ENCODE measurements at regions not wholly inside any gene's neighbourhood (a gene's known extent, or its start where the extent isn't known, plus 50 kb on each side); places are given as distances from the start of the nearest gene placed in this dataset.

GRCh38 chr11:133601641-133602040 is 69.3 kb upstream of the OPCML start:
- TF ChIP-seq, protein P1, sequence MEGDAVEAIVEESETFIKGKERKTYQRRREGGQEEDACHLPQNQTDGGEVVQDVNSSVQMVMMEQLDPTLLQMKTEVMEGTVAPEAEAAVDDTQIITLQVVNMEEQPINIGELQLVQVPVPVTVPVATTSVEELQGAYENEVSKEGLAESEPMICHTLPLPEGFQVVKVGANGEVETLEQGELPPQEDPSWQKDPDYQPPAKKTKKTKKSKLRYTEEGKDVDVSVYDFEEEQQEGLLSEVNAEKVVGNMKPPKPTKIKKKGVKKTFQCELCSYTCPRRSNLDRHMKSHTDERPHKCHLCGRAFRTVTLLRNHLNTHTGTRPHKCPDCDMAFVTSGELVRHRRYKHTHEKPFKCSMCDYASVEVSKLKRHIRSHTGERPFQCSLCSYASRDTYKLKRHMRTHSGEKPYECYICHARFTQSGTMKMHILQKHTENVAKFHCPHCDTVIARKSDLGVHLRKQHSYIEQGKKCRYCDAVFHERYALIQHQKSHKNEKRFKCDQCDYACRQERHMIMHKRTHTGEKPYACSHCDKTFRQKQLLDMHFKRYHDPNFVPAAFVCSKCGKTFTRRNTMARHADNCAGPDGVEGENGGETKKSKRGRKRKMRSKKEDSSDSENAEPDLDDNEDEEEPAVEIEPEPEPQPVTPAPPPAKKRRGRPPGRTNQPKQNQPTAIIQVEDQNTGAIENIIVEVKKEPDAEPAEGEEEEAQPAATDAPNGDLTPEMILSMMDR (IDR thresholded peaks at IDR 0.05): no peak
- TF ChIP-seq CEBPB (IDR thresholded peaks at IDR 0.05): no peak
- TF ChIP-seq RCOR1 (IDR thresholded peaks at IDR 0.05; ENCODE audit: low read depth, low read length): no peak
- TF ChIP-seq POLR2A (IDR thresholded peaks at IDR 0.05; ENCODE audit: low read length): no peak
- TF ChIP-seq MYC (IDR thresholded peaks at IDR 0.05; ENCODE audit: borderline replicate concordance, low read length): no peak
- TF ChIP-seq MAFK (IDR thresholded peaks at IDR 0.05; ENCODE audit: partially characterized antibody): no peak
- TF ChIP-seq SMC3 (IDR thresholded peaks at IDR 0.05): no peak

All from A549 (cell line).